Stimulated activated CD8-positive, alpha-beta memory T cell treated with anti-CD3 and anti-CD28 coated beads, Interleukin-15, amount 100 ng/mL, for 48 hours (primary cell): ENCODE measurements at regions not wholly inside any gene's neighbourhood (a gene's known extent, or its start where the extent isn't known, plus 50 kb on each side); places are given as distances from the start of the nearest gene placed in this dataset.
A peak's percentile ranks its signal among the peaks of the same experiment; 100 is the strongest.
"Not testable (repeated sequence)": the region's sequence is repeated elsewhere in the genome, so short reads cannot be mapped to it uniquely, and the experiment has no call there.

Source experiments
- DNase-seq, 2 donors: peaks; one replicate each; pipeline ENCODE4 v3.0.0-alpha.2; 2020; ENCODE audit warnings: low read depth in 2 of 2

DNA sequence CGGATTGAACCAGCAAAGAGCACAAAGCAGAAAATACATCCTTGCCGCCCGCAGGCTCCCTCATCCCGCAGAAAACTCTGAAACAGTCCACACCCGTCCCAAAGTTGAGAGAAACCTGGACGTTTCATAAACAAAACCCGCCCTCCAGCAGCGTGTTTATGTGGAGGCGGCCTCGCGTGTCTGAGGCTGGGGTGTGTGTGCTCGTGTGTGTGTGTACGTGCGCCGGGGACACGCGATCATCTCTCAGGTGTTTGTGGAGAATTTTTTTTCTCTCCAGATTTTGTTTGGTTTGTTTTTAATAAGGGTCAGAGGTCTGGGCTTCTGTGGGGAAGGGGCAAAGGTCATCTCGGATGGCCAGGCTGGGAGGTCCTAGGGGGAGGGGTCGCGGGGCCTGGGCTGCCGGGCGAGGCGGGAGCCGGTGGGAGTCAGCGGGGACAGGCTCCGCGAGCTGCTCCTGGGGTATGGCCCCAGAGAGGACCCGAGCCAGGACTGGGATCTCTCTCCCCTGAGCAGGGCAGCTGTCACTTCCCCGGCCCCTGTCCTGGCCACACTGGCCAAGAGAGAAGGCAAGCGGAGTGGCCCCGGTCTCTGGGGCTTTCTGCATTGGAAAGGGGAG, 206.4 kb downstream of the C9orf50 start:
- DNase-seq, result no peak

DNA sequence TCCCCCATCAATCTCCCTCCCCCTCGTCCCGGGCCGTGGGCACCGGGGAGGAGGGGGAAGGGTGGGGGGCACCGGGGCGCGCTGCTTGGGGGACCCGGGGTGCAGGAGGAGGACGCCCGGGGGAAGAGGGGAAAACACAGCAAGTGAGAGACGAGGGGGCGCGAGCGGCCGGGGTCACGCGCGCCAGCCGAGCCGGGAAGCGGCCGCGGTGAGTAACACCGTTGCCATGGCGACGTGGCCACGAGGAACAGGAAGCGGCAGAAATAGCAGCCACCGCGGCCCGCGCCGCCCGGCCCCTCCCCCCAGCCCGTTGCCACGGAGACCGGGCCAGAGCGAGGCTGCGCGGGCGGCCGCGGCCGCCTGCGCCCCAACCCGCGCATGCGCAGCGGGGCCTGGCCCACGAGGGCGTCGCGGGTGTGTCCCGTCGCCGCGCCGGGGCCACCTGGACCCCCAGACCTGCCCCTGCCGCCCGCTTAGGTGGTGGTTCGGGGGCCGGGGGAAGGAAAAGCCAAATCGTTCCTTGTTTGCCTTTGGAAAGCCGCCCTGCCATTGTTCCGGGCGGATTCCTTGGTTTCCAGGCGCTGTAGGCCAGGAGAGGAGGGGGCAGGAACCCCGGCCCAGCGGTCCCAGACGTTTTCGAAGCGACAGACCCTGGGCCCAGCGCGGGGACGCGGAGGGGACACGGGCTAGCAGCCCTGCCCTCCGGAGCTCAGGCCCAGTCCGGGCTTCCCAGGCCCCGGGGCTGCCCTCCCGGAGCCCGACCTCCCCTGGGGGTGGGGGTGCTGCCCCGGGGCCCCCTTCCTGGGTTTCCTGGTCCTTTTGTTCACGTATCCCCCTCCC, 207.1 kb downstream of the C9orf50 start:
- peak; percentile 98 to 99 for DNase-seq

DNA sequence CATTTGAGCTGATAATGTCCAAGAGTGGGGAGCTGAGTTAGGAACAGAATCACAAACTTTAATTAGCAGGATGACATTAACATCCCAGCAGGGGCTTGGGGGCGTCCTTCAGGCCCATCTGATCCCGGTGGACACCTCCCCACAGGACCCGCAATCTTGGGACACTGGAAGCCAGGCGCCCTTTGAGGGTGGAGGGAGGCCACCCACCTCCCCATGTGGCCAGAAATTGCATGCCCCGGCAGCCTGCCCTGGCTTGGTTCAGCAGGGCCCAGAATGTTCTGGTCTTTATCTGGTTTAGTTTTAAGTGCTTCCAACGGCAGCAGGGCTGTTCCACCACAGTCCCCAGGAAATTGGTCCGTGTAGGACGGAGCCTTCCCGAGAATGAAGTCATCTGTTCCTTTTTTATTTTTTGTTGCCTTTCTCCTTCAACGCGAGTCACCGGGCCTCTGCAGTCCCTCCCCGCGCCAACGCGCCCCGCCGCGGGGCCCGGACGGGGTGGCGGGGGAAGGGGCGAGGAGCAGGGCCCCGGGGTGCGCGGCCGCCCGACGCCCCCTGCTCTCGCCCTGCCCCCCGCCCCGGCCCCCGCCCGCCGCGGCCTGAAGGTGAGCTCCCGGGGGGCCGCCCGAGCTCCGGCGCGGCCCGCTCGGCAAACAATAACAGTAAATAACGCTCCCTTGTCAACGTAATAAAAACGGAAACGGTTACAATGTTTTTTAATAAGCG, 207.9 kb downstream of the C9orf50 start:
- peak; percentile 11 to 22 for DNase-seq

DNA sequence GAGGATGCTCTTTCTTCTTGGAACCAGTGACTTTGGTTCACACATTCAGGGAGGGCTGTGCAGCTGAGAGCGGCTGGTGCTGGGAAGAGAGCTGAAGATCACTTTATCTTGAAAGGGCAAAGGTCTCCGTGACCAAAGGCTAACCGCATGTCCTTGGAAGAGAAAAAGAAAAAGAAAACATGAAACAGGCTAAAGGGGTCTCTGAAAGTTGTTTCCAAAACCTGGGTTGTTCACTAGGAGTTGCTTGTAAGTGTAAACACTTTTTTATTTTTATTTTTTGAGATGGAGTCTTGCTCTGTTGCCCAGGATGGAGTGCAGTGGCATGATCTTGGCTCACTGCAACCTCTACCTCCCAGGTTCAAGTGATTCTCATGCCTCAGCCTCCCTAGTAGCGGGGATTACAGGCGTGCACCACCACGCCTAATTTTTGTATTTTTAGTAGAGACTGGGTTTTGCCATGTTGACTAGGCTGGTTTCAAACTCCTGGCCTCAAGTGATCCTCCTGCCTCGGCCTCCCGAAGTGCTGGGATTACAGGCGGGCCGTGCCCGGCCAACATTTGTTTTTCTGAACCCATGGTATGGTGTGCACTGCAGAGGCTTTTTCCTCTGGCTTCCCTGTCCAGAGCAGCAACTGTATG, 208.6 kb downstream of the C9orf50 start:
- not testable (repeated sequence) for DNase-seq

DNA sequence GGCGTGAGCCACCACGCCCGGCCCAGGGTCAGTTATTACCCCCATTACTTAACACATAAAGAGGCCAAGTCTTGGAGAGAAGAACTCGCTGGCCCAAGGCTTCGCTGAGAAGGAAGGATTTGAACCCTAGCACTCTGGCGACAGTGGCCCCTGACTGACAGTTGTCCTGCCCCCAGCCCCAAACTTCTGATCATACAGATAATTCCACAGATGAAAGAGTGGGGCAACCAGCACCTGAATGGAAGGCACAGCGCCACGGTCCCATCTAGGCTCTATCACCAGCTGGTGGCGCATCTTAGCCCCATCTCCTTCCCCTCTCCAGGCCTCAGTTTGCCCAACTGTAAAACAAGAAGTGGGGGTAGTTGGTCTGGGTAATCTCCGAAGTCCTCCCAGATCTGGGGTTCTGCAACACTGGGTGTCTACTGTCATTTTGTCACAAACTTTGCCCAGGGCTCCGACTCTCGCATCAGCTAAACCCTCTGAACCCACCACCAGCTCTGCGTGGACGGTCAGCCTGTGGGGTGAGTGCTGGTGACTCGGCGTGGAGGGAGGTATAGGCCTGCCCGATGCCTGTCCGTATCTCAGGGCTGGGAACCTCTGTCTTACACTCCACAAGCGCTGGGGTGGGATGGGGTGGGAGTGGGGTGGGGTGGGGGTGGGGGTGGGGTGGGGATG, 209.3 kb downstream of the C9orf50 start:
- no peak for DNase-seq

DNA sequence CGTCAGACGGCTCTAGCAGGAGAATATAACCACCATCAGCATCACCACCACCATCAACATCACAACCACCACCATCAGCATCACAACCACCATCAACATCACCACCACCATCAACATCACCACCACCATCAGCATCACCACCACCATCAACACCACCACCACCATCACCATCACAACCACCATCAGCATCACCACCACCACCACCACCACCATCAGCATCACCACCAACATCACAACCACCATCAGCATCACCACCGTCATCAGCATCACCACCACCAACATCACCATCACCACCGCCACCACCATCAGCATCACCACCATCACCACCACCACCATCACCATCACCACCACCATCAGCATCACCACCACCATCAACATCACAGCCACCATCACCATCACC, 210.7 kb downstream of the C9orf50 start:
- DNase-seq, result no peak

DNA sequence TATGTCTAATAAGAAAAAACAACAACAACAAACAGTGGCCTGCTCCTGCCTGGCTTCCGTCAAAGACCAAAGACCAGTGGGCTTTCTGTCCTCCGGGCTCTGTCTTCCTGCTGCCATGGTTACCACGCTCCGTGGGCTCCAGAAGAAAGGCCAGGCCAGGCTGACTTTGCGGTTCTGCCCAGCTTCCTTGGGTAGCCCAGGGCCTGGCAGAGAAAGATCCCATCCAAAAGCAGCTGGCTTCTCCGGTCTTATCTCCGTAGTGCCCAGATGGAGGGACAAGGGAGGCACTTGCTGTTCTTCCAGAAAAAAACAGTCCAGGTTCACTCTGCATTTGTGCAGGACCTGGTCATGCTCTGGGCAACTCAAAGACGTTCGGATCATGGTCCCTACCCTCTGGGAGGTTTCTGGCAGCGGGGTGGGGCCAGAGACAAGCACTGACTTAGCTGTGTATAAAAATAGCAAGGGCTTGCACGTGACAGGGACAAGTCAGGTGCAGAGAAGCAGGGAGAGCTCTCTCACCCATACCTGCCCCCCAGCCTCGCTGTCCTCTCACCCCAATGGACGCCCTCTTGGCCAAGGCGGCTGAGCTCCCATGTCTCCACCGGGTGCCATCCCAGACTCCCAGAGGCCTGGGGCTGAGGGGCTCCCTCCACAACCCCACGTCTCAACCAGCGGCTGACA, 212.2 kb downstream of the C9orf50 start:
- no peak for DNase-seq

DNA sequence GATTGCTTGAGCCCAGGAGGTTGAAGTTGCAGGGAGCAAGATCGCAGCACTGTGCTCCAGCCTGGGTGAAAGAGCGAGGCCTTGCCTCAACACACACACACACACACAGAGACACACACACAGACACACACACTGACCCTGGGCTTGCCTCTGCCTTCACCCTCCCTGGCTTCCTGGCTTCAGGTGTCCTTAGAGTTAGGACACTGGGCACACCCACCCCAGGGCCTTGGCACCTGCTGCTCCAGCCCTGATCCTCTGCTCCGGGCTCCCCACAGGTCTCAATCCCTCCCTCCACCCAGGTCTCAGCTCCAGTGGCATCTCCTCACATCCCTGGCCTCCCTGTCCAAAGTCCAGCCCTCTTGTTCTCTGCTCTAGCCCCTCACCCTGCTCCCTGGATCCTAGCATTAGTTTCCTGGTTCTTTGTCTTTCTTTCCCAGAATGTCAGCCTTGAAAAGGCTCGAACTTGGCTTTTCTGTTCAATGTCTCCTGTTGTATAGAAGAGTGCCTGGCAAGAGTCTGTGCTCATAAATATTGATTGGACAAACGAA, 212.9 kb downstream of the C9orf50 start:
- DNase-seq, result no peak

DNA sequence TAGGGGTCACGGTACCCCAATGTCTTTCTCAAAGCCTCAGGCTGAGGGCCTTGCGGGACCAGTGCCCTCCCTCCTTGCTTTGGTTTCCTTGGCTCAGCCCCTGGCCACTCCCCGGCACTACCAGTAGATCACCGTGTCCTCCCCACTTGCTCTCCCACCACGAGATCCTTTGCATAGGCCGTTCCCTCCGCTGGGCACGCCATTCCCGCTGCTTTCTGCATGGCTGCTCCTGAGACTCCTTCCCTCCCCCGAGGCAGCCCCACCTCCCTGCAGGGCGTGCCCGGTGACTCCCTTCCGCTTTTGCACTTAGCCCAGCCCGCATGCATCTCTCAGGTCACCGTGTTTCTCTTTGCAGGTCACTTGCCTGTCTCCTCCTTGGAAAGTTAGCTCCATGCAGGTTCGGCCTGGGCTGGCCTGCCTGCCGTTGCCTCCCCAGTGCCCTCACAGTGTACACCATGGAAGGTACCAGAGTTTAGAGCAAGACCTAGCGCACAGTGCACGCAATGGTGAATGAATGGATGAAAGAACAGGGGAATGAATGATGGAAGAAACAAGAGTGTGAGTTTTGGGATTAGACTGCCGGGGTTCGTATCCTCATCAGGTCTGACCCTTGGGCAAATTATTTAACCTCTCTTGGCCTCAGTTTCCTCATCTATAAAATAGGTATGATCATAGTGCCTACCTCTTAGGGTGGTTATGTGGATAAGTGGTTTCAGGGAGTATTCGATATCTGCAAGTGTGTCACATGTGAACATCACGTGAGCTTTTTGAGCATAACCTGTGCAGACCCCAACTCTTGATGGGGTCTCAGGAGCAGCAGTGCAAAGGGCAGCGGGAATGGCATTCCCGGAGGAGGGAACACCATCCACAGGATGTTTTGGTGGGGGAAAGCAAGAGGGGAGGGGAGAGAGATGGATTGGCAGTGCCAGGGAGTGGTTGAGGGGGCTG, 214.3 kb downstream of the C9orf50 start:
- DNase-seq, result no peak

DNA sequence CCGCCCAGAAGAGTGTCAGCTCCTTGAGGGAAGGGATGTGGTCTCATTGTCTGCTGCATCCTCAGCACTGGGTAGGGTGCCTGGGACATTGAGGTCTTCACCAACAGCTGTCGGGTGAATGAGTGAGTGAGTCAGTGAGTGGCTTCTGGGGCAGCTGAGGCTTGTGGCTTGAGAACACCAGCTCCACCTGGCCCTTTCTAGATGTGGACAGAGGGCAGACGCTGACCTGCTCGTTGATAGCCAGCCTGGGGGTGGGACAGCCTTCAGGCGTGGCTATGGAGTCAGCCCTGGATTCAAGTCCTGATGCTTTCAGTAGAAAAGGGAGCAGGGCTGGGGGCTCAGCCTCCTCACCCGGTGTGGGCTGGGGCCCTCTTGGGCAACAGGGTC, 215.1 kb downstream of the C9orf50 start:
- no peak for DNase-seq

DNA sequence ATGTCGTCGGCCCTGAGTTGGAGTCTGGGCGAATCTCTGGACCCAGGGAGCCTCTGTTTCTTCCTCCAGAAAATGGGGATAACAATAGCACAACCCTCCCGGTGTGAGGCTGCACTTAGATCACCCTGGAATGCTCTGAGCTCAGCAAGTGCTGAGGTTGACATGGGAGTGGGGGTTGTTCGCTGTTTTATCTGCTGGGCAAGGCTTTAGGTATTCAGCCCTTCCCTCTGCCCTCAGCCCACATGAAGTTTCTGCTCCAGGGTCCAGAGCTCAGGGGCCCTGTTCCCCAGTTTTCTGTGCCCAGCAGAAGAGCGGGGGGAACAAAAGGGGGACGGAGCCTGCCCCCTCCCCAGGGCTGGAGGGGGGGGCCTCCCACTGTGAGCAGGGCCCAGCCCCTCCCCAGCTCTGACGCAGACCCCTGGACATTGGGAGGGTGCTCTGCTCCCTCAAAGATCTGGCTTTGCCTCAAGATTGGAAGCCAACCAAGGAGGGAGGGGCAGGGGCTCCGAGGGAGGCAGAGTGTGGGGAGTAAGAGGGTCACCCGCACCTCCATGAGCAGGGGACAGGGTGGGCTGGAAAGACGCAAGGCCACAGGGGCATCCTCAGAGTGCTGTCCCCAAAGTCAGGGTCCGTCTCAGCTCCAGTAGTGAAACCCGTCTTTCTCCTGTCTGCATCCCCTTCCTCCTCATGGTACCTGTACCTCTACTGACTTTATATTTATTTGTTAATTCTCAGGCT, 215.6 kb downstream of the C9orf50 start:
- no peak for DNase-seq

DNA sequence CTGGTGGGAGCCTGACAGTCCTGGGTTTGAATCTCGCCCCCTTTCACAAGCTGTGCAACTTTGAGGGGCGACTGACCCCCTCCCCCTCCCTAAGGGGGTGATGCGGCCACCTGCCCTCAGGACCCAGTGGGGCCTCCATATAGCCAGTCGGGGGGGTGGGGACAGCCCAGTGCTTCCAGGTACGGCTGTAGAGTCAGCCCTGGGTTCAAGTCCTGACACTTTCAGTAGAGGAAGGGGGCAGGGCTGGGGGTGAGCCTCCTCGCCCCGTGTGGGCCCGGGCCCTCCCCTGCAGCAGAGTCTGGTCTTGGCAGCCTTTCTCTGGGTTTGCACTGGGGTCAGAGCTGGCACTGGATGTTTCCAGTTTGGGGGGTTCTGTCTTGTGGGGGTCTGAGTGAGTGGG, 216.3 kb downstream of the C9orf50 start:
- DNase-seq, result no peak

DNA sequence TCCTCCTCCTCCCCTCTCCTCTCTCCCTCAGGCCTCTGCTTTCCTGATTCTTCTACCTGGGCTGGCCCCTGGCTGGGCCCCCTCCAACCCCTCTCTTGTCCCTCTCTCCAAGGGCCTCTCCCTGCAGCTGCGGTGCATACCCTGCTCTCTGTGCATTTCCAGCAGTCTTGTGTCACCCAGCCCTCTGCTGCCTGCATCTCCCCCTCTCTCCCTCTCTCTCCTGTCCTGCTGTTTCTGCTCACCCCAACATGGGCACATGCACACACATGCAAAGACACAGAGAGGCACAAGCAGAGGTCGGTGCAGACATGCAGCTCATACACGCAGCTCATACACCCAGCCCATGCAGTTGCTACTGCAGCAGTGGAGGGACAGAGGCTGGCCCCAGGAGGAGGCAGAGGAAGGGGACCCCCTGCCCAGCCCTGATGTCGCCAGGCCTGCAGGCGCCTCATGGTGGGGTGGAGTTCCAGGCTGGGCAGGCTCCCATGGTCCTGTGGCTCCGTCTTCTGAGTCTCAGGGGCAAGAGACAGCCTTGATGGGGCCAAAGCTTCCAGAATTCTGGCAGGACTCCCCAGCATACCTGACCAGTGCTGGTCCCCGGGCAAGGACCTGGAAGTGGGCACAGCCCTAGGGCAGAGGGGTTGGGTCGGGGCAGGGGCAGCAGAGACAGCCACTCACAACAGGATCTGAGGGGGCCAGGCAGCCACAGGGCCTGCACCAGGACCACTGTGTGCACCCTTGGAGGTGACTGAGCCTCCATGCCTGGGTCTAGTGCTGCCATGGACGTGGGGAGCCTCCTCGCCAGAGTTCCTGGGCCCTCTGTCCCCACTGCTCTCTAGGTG, 216.9 kb downstream of the C9orf50 start:
- DNase-seq, result no peak

DNA sequence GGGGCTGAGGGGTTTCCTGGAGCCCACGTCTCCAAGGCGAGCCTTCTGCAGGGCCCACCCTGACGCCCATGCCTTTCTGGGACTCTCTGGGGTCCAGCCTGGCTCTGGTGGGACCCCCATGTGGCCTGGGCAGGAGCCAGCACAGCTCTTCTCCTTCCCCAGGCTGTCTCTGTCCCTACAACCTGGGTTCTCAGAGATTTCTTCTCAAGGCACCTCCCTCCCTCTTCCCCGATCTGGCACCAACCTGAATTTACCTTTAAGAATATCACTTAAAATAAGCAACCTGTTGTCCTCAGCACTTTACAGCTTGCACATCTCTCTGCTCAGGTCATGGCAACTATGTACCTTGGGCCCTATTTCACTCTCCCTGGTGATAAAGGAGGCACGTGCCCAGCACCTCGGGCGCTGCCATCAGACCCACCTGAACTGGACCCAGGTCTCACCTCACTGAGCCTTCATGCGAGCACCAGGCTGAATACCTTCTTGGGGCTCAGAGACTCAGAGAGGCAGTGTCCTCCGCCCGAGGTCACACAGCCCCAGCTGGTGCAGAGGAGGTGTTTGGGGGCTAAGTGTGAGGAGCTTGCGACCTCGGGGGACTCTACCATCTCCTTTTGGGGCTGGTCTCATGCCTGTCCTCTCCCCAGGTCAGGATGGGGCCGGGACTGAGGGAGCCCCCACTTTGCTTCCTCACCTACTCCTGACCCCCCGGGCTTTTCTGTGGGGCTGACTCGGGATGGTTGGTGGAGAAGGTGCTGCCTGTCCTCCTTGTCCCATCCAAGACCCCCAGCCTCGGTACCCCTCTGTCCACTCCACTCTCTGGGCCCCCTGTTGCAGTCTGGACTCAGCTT, 217.7 kb downstream of the C9orf50 start:
- no peak for DNase-seq

DNA sequence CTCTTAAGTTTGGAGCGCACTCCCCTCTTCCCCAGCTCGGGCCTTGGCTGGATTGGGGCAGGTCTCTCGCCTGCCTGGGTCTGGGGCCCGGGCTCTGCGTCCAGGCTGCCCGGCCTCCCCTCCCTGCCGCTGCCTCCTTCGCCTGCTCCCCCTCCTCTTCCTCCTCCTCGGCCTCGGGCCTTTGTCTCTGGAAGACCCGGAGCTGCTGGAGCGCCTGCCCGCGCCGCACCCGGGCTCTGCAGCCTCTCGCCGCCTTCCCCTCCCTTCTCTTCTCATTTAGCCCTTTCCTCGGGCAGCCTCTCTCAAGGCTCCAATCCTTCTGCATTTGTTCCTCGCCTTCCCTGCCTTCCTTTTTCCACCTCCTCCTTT, 218.5 kb downstream of the C9orf50 start:
- no peak for DNase-seq

DNA sequence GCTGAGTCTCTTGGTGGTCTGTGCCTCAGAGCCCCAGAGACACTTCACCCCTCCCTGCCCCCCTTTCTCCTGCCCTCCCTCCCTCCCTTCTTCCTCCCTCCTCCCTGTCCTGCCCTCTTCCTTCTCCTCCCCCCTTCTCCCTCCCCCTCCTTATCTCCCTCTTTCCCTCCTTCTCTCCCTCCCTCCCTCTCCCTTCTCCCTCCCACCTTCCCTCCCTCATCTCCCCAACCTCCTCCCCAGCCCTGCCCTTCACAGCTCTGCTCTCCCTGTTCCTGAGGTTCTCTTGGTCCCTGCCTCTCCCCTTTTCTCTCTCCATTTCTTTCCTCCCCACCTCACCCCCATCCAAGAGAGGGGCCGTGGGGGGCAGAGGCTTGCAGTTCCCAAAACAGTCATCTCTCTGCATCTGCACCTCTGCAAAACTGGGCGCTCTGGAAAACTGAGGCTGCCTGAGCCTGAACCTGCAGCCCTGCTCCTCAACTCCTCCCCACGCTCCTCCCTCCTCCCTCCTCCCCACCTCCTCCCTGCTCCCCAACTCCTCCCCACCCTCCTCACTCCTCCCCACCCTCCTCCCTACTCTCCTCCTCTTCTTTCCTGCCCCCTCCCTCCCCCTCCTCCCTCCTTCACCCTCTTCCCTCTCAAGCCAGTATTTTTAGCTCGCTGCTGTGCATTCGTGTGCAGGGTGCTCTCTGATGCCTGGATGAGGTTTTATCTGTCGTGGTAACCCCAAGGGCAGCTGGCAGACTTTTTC, 219.1 kb downstream of the C9orf50 start:
- no peak for DNase-seq
